ENCODE measurements at regions not wholly inside any gene's neighbourhood (a gene's known extent, or its start where the extent isn't known, plus 50 kb on each side); places are given as distances from the start of the nearest gene placed in this dataset.
A peak's percentile ranks its signal among the peaks of the same experiment; 100 is the strongest.
"Not testable (repeated sequence)": the region's sequence is repeated elsewhere in the genome, so short reads cannot be mapped to it uniquely, and the experiment has no call there.

DNA sequence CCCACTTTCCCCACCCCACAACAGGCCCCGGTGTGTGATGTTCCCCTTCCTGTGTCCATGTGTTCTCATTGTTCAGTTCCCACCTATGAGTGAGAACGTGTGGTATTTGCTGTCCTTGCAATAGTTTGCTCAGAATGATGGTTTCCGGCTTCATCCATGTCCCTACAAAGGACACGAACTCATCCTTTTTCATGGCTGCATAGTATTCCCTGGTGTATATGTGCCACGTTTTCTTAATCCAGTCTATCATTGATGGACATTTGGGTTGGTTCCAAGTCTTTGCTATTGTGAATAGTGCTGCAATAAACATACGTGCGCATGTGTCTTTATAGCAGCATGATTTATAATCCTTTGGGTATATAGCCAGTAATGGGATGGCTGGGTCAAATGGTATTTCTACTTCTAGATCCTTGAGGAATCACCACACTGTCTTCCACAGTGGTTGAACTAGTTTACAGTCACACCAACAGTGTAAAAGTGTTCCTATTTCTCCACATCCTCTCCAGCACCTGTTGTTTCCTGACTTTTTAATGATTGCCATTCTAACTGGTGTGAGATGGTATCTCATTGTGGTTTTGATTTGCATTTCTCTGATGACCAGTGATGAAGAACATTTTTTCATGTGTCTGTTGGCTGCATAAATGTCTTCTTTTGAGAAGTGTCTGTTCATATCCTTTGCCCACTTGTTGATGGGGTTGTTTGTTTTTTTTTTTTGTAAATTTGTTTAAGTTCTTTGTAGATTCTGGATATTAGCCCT lies 124.5 kb downstream of the TANC2 start:
- H3K9me3 ChIP-seq; H3K4me3 ChIP-seq; DNase-seq (ENCODE audit: low spot score in 2 of 2); H3K4me1 ChIP-seq; H3K36me3 ChIP-seq (replicated peaks); H3K27me3 ChIP-seq (ENCODE audit: low read depth): not testable (repeated sequence)
- in situ Hi-C loops (cut with MboI; ENCODE audit: low sequenced_read_pairs) = loop anchor here (25.0 kb wide), 1 partner anchor 322 kb away; no protein-coding TSS in a partner anchor

DNA sequence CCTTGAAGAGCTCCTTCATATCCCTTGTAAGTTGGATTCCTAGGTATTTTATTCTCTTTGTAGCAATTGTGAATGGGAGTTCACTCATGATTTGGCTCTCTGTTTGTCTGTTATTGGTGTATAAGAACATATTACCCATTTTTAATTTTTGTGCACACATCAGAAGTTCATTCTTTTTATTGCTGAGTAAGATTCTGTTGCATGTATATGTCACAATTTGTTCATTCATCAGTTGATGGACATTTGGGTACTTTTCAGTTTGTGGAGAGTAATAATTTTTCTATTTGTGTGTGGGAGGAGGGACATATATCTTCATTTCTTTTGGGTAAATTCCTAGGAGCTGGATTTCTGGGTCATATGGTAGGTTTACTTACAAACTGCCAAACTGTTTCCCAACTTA lies 125.9 kb downstream of the TANC2 start:
- not testable (repeated sequence) for H3K4me3 ChIP-seq; H3K9me3 ChIP-seq; H3K36me3 ChIP-seq (replicated peaks); H3K27me3 ChIP-seq (ENCODE audit: low read depth); DNase-seq (ENCODE audit: low spot score in 2 of 2)
- peaks cover 12% of the 10 kb centered on the region for H3K4me1 ChIP-seq
- in situ Hi-C loops (cut with MboI; ENCODE audit: low sequenced_read_pairs) = loop anchor here (25.0 kb wide), 1 partner anchor 320 kb away; no protein-coding TSS in a partner anchor

DNA sequence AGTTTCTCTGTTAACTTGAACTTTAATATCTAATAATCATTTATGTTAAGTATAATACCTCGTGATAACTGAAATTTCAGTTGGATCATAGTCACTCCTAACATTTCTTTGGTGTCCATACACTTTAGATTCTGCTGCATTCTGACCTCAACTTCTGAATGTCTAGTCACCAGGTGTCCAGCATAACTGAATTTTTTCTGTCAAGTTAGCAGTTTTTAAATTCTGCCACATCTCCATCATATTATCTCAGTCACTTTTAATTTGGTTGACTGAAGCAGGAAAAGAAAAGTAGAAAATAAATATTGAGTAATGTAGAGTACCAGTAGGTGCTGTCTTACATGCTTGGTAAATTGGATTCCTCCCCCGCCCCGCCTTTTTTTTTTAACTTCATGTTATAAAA lies 128.6 kb downstream of the TANC2 start:
- in situ Hi-C loops (cut with MboI; ENCODE audit: low sequenced_read_pairs) = loop anchor here (25.0 kb wide), 1 partner anchor 318 kb away; no protein-coding TSS in a partner anchor
- Histone ChIP-seq H3K4me3 (no peak overlapping the region), H3K36me3 (replicated peaks) (no peaks in the 10 kb centered on the region), H3K4me1 (peaks cover 12% of the 10 kb centered on the region), H3K9me3 (no peaks in the 10 kb centered on the region; the same call in 1 of the 2 replicates), H3K27me3 (ENCODE audit: low read depth) (no peaks in the 10 kb centered on the region)
- DNase-seq (ENCODE audit: low spot score in 2 of 2) = no peak

DNA sequence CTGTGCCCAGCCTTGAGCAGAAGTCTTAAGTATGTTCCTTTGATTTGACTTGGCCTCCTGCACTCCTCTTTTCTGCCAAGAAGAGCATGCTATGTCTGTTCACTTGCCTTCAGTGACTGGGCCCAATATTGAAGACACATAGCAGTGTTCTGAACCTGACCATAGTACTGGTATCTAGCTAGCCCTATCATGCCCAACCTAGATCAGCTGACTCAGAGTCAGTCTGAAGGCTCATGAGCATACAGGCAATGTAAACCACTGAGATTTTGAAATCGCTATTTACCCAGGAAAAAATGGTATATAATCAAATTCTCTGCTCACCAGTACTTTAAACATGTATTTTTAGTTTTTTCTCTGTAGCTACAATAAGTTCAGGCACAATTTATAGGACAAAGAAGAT lies 129.4 kb downstream of the TANC2 start:
- in situ Hi-C loops (cut with MboI; ENCODE audit: low sequenced_read_pairs) = loop anchor here (25.0 kb wide), 1 partner anchor 317 kb away; no protein-coding TSS in a partner anchor

DNA sequence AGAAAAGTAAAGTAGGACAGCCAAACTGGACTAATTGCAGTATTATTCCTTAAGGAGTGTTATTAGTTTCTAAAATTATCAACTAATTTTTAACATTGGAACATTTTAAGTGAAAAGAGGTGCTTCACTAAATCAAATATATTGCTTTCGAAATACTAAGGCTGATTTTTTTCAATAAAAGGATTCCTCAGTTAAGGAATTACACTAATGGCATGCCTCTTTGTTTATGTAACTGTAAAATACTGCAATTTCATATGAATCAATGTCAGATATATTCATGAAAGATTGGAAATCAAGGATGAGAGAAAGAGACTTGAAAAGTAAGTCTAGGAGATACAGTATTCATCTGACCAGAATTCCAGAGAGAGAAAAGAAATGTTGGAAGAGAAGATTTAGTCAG lies 129.8 kb downstream of the TANC2 start:
- Histone ChIP-seq H3K4me3 (no peak overlapping the region), H3K9me3 (no peaks in the 10 kb centered on the region; the same call in 1 of the 2 replicates), H3K27me3 (ENCODE audit: low read depth) (no peaks in the 10 kb centered on the region), H3K36me3 (replicated peaks) (no peaks in the 10 kb centered on the region), H3K4me1 (peaks cover 12% of the 10 kb centered on the region)
- in situ Hi-C loops (cut with MboI; ENCODE audit: low sequenced_read_pairs) = loop anchor here (25.0 kb wide), 1 partner anchor 316 kb away; no protein-coding TSS in a partner anchor
- DNase-seq (ENCODE audit: low spot score in 2 of 2) = no peak

More for the DNA sequence above, 129.4 kb downstream of the TANC2 start:
- Histone ChIP-seq H3K27me3 (ENCODE audit: low read depth) (no peaks in the 10 kb centered on the region), H3K4me3 (no peak overlapping the region), H3K9me3 (no peaks in the 10 kb centered on the region; the same call in 1 of the 2 replicates), H3K36me3 (replicated peaks) (no peaks in the 10 kb centered on the region), H3K4me1 (peaks cover 12% of the 10 kb centered on the region)
- no peak for DNase-seq (ENCODE audit: low spot score in 2 of 2)

DNA sequence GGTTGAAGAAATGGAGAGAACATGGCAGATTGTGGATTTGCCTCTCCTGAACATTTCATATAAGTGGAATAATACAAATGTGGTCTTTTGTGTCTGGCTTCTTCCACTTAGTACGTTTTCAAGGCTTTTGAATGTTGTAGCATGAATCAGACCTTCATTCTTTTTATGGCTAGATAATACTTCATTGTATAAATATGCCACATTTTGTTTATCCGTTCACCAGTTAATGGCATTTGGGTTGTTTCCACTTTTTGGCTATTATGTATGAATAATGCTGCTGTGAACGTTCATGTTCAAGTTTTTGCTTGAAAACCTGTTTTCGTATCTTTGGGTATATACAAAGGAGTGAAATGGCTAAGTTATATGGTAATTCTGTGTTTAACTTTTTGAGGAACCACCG lies 130.4 kb downstream of the TANC2 start:
- DNase-seq (ENCODE audit: low spot score in 2 of 2) = no peak
- H3K27me3 ChIP-seq (ENCODE audit: low read depth) = no peaks in the 10 kb centered on the region
- H3K4me3 ChIP-seq = no peak overlapping the region
- no peaks in the 10 kb centered on the region for H3K36me3 ChIP-seq (replicated peaks)
- peaks cover 12% of the 10 kb centered on the region for H3K4me1 ChIP-seq
- in situ Hi-C loops (cut with MboI; ENCODE audit: low sequenced_read_pairs) = loop anchor here (25.0 kb wide), 1 partner anchor 316 kb away; no protein-coding TSS in a partner anchor
- H3K9me3 ChIP-seq = no peaks in the 10 kb centered on the region; the same call in 1 of the 2 replicates

DNA sequence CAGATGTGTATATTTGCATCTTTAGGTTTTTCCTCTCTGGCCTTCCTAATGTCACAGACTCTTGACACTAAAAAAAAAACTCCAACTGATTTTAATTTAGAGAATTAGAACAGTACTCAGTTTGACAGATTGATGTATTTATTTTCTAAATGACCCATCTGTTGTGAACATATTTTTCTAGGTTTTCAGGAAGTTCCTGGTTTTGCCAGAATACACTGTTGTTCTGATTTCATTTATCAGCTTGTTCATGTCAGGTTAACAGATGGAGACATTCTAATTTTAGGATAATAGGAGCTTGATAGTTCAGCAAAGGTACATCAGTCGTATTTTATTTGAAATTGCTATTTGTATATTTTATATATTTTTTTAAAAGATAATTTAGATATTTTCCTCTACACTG lies 133.4 kb downstream of the TANC2 start:
- Histone ChIP-seq H3K4me1 (peaks cover 12% of the 10 kb centered on the region), H3K36me3 (replicated peaks) (no peaks in the 10 kb centered on the region), H3K27me3 (ENCODE audit: low read depth) (no peaks in the 10 kb centered on the region), H3K4me3 (no peak overlapping the region), H3K9me3 (no peaks in the 10 kb centered on the region)
- DNase-seq (ENCODE audit: low spot score in 2 of 2) = no peak
- in situ Hi-C loops (cut with MboI; ENCODE audit: low sequenced_read_pairs) = loop anchor here (25.0 kb wide), 1 partner anchor 313 kb away; no protein-coding TSS in a partner anchor

DNA sequence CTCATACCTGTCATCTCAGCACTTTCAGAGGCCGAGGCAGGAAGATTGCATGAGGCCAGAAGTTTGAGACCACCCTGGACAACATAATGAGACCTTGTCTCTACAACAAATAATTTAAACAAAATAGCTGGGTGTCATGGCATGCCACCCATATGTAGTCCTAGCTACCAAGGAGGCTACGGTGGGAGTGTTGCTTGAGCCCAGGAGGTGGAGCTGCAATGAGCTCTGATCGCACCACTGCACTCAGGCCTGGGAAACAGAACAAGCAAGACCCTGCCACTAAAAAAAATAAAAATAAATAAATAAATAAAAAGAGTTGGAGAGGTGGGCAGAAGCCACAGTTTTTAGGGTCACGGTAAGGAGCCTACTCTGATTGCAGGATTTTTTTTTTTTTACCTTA lies 136.0 kb downstream of the TANC2 start:
- H3K4me3 ChIP-seq = no peak overlapping the region
- no peaks in the 10 kb centered on the region for H3K4me1 ChIP-seq
- in situ Hi-C loops (cut with MboI; ENCODE audit: low sequenced_read_pairs) = no loop called here
- H3K36me3 ChIP-seq (replicated peaks) = no peaks in the 10 kb centered on the region
- no peaks in the 10 kb centered on the region for H3K9me3 ChIP-seq
- DNase-seq (ENCODE audit: low spot score in 2 of 2) = no peak
- no peaks in the 10 kb centered on the region for H3K27me3 ChIP-seq (ENCODE audit: low read depth)

DNA sequence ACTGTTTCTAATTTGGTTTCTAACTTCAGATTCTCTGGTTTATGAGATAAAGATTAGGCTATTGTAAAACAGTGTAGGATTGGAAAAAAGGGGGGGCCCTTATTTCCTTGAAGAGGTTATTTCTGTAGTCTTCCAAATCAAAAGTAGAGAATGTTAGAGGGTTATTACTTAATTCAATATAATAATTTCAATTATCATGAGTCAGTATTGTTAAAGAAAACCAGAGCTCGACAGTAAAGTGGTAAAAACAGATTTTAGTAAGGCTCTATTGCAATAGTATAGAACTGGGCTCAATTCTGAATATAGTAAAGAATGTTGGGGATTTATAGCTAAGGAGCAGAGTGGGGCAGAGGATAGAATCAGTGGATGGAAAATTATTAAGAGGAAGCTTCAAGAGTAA lies 140.0 kb downstream of the TANC2 start:
- no peak for DNase-seq (ENCODE audit: low spot score in 2 of 2)
- in situ Hi-C loops (cut with MboI; ENCODE audit: low sequenced_read_pairs) = no loop called here
- no peaks in the 10 kb centered on the region for H3K9me3 ChIP-seq
- H3K4me1 ChIP-seq = peaks cover 3% of the 10 kb centered on the region; the same call in 1 of the 2 replicates
- H3K36me3 ChIP-seq (replicated peaks) = no peaks in the 10 kb centered on the region
- H3K27me3 ChIP-seq (ENCODE audit: low read depth) = no peaks in the 10 kb centered on the region
- H3K4me3 ChIP-seq = no peak overlapping the region

DNA sequence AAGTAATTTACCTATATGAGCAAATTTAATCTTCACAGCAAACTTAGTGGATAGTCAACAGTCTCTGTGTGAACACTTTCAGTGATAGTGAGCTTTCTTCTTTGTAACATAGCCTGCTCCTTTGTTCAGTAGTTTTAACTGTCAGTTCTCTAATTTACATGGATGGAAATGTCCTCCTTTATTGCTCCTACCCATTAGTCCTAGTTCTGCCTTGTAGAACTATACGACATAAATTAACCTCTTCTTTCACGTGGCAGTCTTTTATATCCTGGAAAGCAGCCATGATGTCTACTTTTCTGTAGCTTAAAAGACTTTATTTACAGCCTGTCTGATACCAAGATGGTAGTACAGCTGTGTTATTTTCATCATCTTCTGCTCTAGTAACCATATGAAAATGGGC lies 143.6 kb downstream of the TANC2 start:
- no peaks in the 10 kb centered on the region for H3K9me3 ChIP-seq
- H3K27me3 ChIP-seq (ENCODE audit: low read depth) = no peaks in the 10 kb centered on the region
- H3K4me3 ChIP-seq = no peak overlapping the region
- H3K36me3 ChIP-seq (replicated peaks) = no peaks in the 10 kb centered on the region
- H3K4me1 ChIP-seq = peaks cover 3% of the 10 kb centered on the region; the same call in 1 of the 2 replicates
- in situ Hi-C loops (cut with MboI; ENCODE audit: low sequenced_read_pairs) = no loop called here
- no peak for DNase-seq (ENCODE audit: low spot score in 2 of 2)

DNA sequence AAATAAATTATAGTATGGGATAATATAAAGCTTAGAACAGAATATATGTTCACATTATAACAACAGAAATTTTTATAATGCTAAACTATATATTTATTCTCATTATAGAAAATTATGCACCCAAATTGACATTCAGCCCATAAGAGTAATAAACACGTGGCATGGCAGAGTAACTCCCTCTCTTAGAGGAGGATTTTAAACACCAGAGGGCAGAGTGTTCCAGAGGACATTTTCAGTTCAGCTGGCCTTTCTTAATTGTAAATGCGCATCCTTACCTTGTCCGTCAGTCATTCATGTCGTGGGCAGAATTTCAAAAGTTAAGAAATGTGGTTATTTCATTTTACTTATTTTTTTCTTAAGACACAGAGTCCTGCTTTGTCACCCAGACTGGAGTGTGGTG lies 147.1 kb downstream of the TANC2 start:
- Histone ChIP-seq H3K27me3 (ENCODE audit: low read depth) (no peaks in the 10 kb centered on the region), H3K4me3 (no peak overlapping the region), H3K36me3 (replicated peaks) (no peaks in the 10 kb centered on the region), H3K9me3 (no peaks in the 10 kb centered on the region), H3K4me1 (peaks cover 22% of the 10 kb centered on the region)
- in situ Hi-C loops (cut with MboI; ENCODE audit: low sequenced_read_pairs) = no loop called here
- DNase-seq (ENCODE audit: low spot score in 2 of 2) = no peak

DNA sequence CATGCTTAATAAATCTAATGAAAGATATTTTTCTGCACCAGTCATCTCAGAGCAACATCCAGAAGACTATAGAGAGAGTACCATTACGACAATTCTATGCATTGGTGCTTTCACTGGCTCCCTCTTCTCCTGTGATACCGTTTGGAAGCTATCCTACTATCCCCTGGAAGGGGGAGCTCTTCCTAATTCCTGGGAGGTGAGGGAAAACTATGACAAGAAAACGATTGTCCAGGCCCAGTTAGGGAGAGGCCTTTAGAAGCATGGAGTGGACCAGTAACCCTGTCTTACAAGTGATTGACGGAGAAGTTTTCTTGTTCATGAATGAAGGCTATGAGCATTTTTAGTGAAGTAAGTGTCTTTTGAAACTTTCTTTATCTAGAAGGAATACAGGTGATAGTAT lies 150.2 kb downstream of the TANC2 start:
- H3K4me1 ChIP-seq = peaks cover 23% of the 10 kb centered on the region
- in situ Hi-C loops (cut with MboI; ENCODE audit: low sequenced_read_pairs) = no loop called here
- no peaks in the 10 kb centered on the region for H3K9me3 ChIP-seq
- H3K4me3 ChIP-seq = no peak overlapping the region
- H3K36me3 ChIP-seq (replicated peaks) = no peaks in the 10 kb centered on the region
- no peaks in the 10 kb centered on the region for H3K27me3 ChIP-seq (ENCODE audit: low read depth)
- DNase-seq (ENCODE audit: low spot score in 2 of 2) = peak in 1 of 2 experiments; percentile 49

DNA sequence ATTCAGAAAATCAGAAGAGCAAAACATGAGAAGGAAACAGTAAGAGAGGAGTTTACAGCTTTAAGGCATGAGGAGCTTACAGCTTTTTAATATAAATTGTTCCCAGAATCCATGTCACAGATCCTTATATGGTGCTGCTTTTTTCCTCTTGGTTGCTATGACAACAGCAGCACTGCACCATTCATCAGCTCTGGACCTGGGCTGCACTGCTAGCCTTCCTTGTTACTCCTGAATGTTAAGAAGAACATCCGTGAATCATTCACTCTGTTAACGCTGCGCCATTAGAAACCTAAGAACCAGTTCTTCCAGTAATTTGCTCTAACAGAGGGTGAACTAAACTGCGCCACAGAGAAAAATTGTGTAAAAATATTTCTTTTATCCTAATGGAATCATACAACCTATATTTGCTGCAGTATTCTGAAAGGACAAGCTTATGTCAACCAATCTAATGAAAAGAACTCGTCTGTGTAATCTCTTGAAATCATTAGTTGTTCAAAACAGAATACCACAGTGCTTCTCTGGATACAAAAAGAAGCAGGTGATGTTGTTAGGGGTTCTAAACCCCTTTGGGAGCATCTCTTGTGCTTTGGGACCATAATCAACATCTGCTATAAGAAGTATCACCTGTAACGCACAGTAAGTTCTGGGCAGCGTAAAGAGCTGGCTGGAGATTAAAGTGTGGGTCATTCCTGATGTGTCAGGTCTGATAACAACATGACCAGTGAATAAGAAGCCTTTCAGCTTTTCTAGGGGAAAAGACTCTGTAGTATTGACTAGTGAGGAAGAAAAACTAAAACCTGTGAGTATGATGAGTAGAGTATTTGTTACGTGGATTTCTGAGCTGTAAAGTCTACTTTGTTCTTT lies 151.2 kb downstream of the TANC2 start:
- H3K4me3 ChIP-seq = peak overlapping the region; percentile 2; the same call in 1 of the 2 replicates
- H3K27me3 ChIP-seq (ENCODE audit: low read depth) = no peaks in the 10 kb centered on the region
- DNase-seq (ENCODE audit: low spot score in 2 of 2) = peak; percentile 66 to 82
- peaks cover 26% of the 10 kb centered on the region for H3K4me1 ChIP-seq
- no peaks in the 10 kb centered on the region for H3K9me3 ChIP-seq
- H3K36me3 ChIP-seq (replicated peaks) = no peaks in the 10 kb centered on the region
- in situ Hi-C loops (cut with MboI; ENCODE audit: low sequenced_read_pairs) = no loop called here

DNA sequence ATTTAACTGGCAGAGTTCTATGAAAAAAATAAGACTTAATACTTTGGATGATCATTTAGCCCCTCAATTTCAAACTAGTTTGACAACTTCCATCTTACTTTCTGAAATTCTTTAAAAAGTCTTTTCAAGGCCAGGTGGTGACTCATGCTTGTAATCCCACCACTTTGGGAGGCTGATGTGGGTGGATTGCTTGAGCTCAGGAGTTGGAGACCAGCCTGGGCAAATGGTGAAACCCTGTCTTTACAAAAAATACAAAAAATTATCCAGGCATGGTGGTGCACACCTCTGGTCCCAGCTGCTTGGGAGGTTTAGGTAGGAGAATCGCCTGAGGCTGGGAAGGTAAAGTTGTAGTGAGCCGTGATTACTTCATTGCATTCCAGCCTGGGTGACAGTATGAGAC lies 154.4 kb downstream of the TANC2 start:
- H3K27me3 ChIP-seq (ENCODE audit: low read depth) = no peaks in the 10 kb centered on the region
- in situ Hi-C loops (cut with MboI; ENCODE audit: low sequenced_read_pairs) = no loop called here
- H3K9me3 ChIP-seq = no peaks in the 10 kb centered on the region
- no peak for DNase-seq (ENCODE audit: low spot score in 2 of 2)
- H3K4me1 ChIP-seq = peaks cover 36% of the 10 kb centered on the region
- H3K36me3 ChIP-seq (replicated peaks) = no peaks in the 10 kb centered on the region
- no peak overlapping the region for H3K4me3 ChIP-seq
